WI38 (cell line): ENCODE measurements at regions not wholly inside any gene's neighbourhood (a gene's known extent, or its start where the extent isn't known, plus 50 kb on each side); places are given as distances from the start of the nearest gene placed in this dataset.

Experiments used
- H3K4me3 ChIP-seq: 2 replicates; pipeline ENCODE4 v1.5.1; 2011; ENCODE audit warnings: low read depth, mild to moderate bottlenecking, control low read depth, low read length
- CTCF ChIP-seq: IDR thresholded peaks from 2 replicates; pipeline ENCODE4 v1.5.1; 2012; ENCODE audit warnings: low read depth, mild to moderate bottlenecking, control low read depth, low read length

- H3K4me3 ChIP-seq = no peak overlapping the region
- TF ChIP-seq CTCF = no peak
Observed at GRCh38 chr16:51565184-51565583, 414.1 kb upstream of the SALL1 start.

- no peak for TF ChIP-seq CTCF
- no peak overlapping the region for H3K4me3 ChIP-seq
Observed at GRCh38 chr16:51562891-51563290, 411.8 kb upstream of the SALL1 start.

GRCh38 chr16:51559901-51560300, 408.8 kb upstream of the SALL1 start:
- no peak overlapping the region for H3K4me3 ChIP-seq
- TF ChIP-seq CTCF = no peak

- no peak overlapping the region for H3K4me3 ChIP-seq
- TF ChIP-seq CTCF = no peak
Observed at GRCh38 chr16:51557670-51558069, 406.6 kb upstream of the SALL1 start.

- no peak for TF ChIP-seq CTCF
Observed at GRCh38 chr16:51556694-51557340, 405.7 kb upstream of the SALL1 start.

GRCh38 chr16:51553910-51554309, 402.8 kb upstream of the SALL1 start:
- H3K4me3 ChIP-seq = no peak overlapping the region
- no peak for TF ChIP-seq CTCF

More at GRCh38 chr16:51556694-51557340, 405.7 kb upstream of the SALL1 start:
- H3K4me3 ChIP-seq = 0 out of 2 replicates have a peak overlapping the region, but pooled peaks have one; percentile 16

GRCh38 chr16:51553314-51553713, 402.2 kb upstream of the SALL1 start:
- no peak for TF ChIP-seq CTCF

More at GRCh38 chr16:51553314-51553713, 402.2 kb upstream of the SALL1 start:
- H3K4me3 ChIP-seq = no peak overlapping the region
